IMR-90 (cell line): ENCODE measurements at regions not wholly inside any gene's neighbourhood (a gene's known extent, or its start where the extent isn't known, plus 50 kb on each side); places are given as distances from the start of the nearest gene placed in this dataset.

ENCODE experiments used
- ATAC-seq: fragments of 200-7000 bp; cut with Tn5 transposase; 2 replicates; pipeline ENCODE4 v1.9.1; 2020; ENCODE audit warnings: low read depth, mild to moderate bottlenecking, moderate library complexity
- BruUV-seq: library from RNA; stranded (reverse); fragments of 400-500 nt; replicated peaks from 2 replicates; lab custom pipeline; 2021; lab: Mats Ljungman, UMichigan
- CTCF ChIA-PET: fragments of 300-600 bp; formaldehyde crosslinking; extraction: SDS; loops from one replicate; lab custom pipeline; 2021; ENCODE audit warnings: antibody characterized with exemption; lab: Yijun Ruan, JAX
- POLR2A ChIA-PET: fragments of 300-600 bp; sonication (Branson Sonifier 250); formaldehyde crosslinking; loops from one replicate; lab custom pipeline; 2022; ENCODE audit warnings: antibody characterized with exemption; ENCODE audit not compliant: unreplicated experiment; lab: Charles Lee
- DNase-seq: peaks from one replicate; pipeline ENCODE4 v3.0.0; 2013
- H2AFZ ChIP-seq: replicated peaks from 2 replicates; pipeline ENCODE3; 2013; ENCODE audit warnings: low read length, mild to moderate bottlenecking; ENCODE audit not compliant: poor library complexity
- H2AK5ac ChIP-seq: 2 replicates; pipeline ENCODE4 v1.6.1; 2013; ENCODE audit warnings: low read depth, low read length, inconsistent platforms
- H2AK9ac ChIP-seq: replicated peaks from 2 replicates; pipeline ENCODE3; 2013; ENCODE audit warnings: mild to moderate bottlenecking, low read depth, low read length, moderate library complexity; ENCODE audit not compliant: poor library complexity
- H2BK120ac ChIP-seq: 2 replicates; pipeline ENCODE4 v1.6.1; 2013; ENCODE audit warnings: low read depth, low read length, inconsistent platforms
- H2BK15ac ChIP-seq: 3 replicates; pipeline ENCODE4 v1.6.1; 2013; ENCODE audit warnings: low read depth, low read length, inconsistent platforms
- H2BK20ac ChIP-seq: 2 replicates; pipeline ENCODE4 v1.6.1; 2013; ENCODE audit warnings: low read depth, mild to moderate bottlenecking, inconsistent platforms, low read length, moderate library complexity
- H2BK5ac ChIP-seq: 2 replicates; pipeline ENCODE4 v1.6.1; 2013; ENCODE audit warnings: mild to moderate bottlenecking, low read depth, low read length, inconsistent platforms; ENCODE audit not compliant: poor library complexity, severe bottlenecking
- H3K14ac ChIP-seq: replicated peaks from 2 replicates; pipeline ENCODE4 v1.6.1; 2013; ENCODE audit warnings: low read depth, low read length, inconsistent platforms
- H3K18ac ChIP-seq: 2 replicates; pipeline ENCODE4 v1.6.1; 2013; ENCODE audit warnings: low read depth, low read length, control low read depth
- H3K23ac ChIP-seq: 2 replicates; pipeline ENCODE4 v1.6.1; 2013; ENCODE audit warnings: low read depth, low read length, inconsistent platforms
- H3K27ac ChIP-seq: 2 replicates; pipeline ENCODE4 v1.5.1; 2013; ENCODE audit warnings: mild to moderate bottlenecking, control low read depth, low read length; ENCODE audit not compliant: insufficient read depth
- H3K27me3 ChIP-seq: 2 replicates; pipeline ENCODE4 v1.6.1; 2013; ENCODE audit warnings: low read length; ENCODE audit not compliant: control insufficient read depth, insufficient read depth
- H3K36me3 ChIP-seq: 2 replicates; pipeline ENCODE4 v1.6.1; 2013; ENCODE audit warnings: low read length, mixed read lengths; ENCODE audit not compliant: control insufficient read depth, insufficient read depth
- H3K4ac ChIP-seq: 2 replicates; pipeline ENCODE4 v1.6.1; 2013; ENCODE audit warnings: low read depth, low read length, inconsistent platforms
- H3K4me1 ChIP-seq: 2 replicates; pipeline ENCODE4 v1.6.1; 2013; ENCODE audit warnings: low read length, mixed read lengths; ENCODE audit not compliant: control insufficient read depth, insufficient read depth
- H3K4me2 ChIP-seq: 2 replicates; pipeline ENCODE4 v1.6.1; 2013; ENCODE audit warnings: low read depth, mild to moderate bottlenecking, control low read depth, low read length, moderate library complexity
- H3K4me3 ChIP-seq: 2 replicates; pipeline ENCODE4 v1.5.1; 2013; ENCODE audit warnings: low read depth, mild to moderate bottlenecking, control low read depth, low read length, moderate library complexity; ENCODE audit not compliant: insufficient read depth
- H3K56ac ChIP-seq: 2 replicates; pipeline ENCODE4 v1.6.1; 2013; ENCODE audit warnings: low read length, inconsistent platforms; ENCODE audit not compliant: insufficient read depth; ENCODE audit errors: extremely low read depth
- H3K79me1 ChIP-seq, 2 experiments: 2 replicates each; pipeline ENCODE4 v1.6.1; 2013; ENCODE audit warnings: low read length in 2 of 2, inconsistent platforms in 1 of 2, low read depth in 1 of 2
- H3K9ac ChIP-seq: 2 replicates; pipeline ENCODE4 v1.6.1; 2013; ENCODE audit warnings: low read depth, low read length, control low read depth
- H3K9me1 ChIP-seq: 2 replicates; pipeline ENCODE4 v1.6.1; 2013; ENCODE audit warnings: low read length, inconsistent platforms; ENCODE audit not compliant: insufficient read depth
- H3K9me3 ChIP-seq: 2 replicates; pipeline ENCODE4 v1.6.1; 2013; ENCODE audit warnings: low read length; ENCODE audit not compliant: control insufficient read depth, insufficient read depth
- H4K20me1 ChIP-seq: 2 replicates; pipeline ENCODE4 v1.6.1; 2013; ENCODE audit warnings: low read length, inconsistent platforms; ENCODE audit not compliant: insufficient read depth
- H4K5ac ChIP-seq: 2 replicates; pipeline ENCODE4 v1.6.1; 2013; ENCODE audit warnings: mild to moderate bottlenecking, low read depth, low read length, control low read depth
- H4K8ac ChIP-seq, 2 experiments: 2 replicates each; pipeline ENCODE4 v1.6.1; 2013; ENCODE audit warnings: low read depth in 2 of 2, low read length in 2 of 2, control low read depth in 1 of 2, inconsistent platforms in 1 of 2
- H4K91ac ChIP-seq: 2 replicates; pipeline ENCODE4 v1.6.1; 2013; ENCODE audit warnings: low read depth, low read length, inconsistent platforms; ENCODE audit not compliant: insufficient read depth
- BHLHE40 ChIP-seq: fragments of 150-350 bp; IDR thresholded peaks from 2 replicates; pipeline ENCODE4 v1.6.1; 2016; ENCODE audit warnings: mild to moderate bottlenecking, low read depth, low read length
- CHD1 ChIP-seq: IDR thresholded peaks from 2 replicates; pipeline ENCODE4 v1.6.1; 2012; ENCODE audit warnings: low read depth, low read length, improper control_type of control experiment
- CTCF ChIP-seq: conservative IDR thresholded peaks from 2 replicates; pipeline ENCODE4 v1.5.1; 2012; ENCODE audit warnings: mild to moderate bottlenecking, low read depth, low read length, improper control_type of control experiment
- ELK1 ChIP-seq: fragments of 150-350 bp; IDR thresholded peaks from 2 replicates; pipeline ENCODE4 v1.6.1; 2016; ENCODE audit warnings: low read depth, mild to moderate bottlenecking, low read length, moderate library complexity, borderline replicate concordance
- FOS ChIP-seq: fragments of 150-350 bp; IDR thresholded peaks from 2 replicates; pipeline ENCODE4 v1.6.1; 2016; ENCODE audit warnings: low read depth, low read length
- MAFK ChIP-seq: IDR thresholded peaks from 2 replicates; pipeline ENCODE4 v1.6.1; 2012; ENCODE audit warnings: low read depth, low read length, improper control_type of control experiment
- MAZ ChIP-seq: IDR thresholded peaks from 2 replicates; pipeline ENCODE4 v1.6.1; 2012; ENCODE audit warnings: low read depth, mild to moderate bottlenecking, low read length, improper control_type of control experiment, moderate library complexity, borderline replicate concordance
- MXI1 ChIP-seq: IDR thresholded peaks from 2 replicates; pipeline ENCODE4 v1.6.1; 2012; ENCODE audit warnings: low read depth, mild to moderate bottlenecking, low read length, moderate library complexity, borderline replicate concordance
- RAD21 ChIP-seq: IDR thresholded peaks from 2 replicates; pipeline ENCODE4 v1.6.1; 2012; ENCODE audit warnings: low read length, improper control_type of control experiment
- RCOR1 ChIP-seq: IDR thresholded peaks from 2 replicates; pipeline ENCODE4 v1.6.1; 2012; ENCODE audit warnings: mild to moderate bottlenecking, low read length, improper control_type of control experiment; ENCODE audit not compliant: insufficient replicate concordance
- RFX5 ChIP-seq: IDR thresholded peaks from 2 replicates; pipeline ENCODE4 v1.8.0; 2012; ENCODE audit warnings: low read depth, mild to moderate bottlenecking, low read length, moderate library complexity
- SMC3 ChIP-seq: fragments of 150-350 bp; IDR thresholded peaks from 2 replicates; pipeline ENCODE4 v1.6.1; 2016; ENCODE audit warnings: low read depth, mild to moderate bottlenecking, antibody characterized with exemption, low read length, moderate library complexity
- WGBS, 2 experiments: methylation state at CpG; one replicate each; pipeline versions ENCODE4 v1.1.5 to v1.1.7; 2013; ENCODE audit warnings: missing lambda C conversion rate in 2 of 2; ENCODE audit not compliant: insufficient read length in 1 of 2; ENCODE audit errors: extremely low coverage in 2 of 2; 5-methylcytosine and 5-hydroxymethylcytosine counted together
- dilution Hi-C: fragments of 300-500 bp; cut with HindIII; formaldehyde crosslinking; loops from one replicate; pipeline ENCODE4 v1.14.3; 2018; ENCODE audit warnings: low sequenced_read_pairs; ENCODE audit not compliant: unreplicated experiment
- in situ Hi-C: fragments of 300-500 bp; cut with MboI; formaldehyde crosslinking; loops from 3 replicates; pipeline ENCODE4 v1.14.3; 2019; ENCODE audit warnings: low sequenced_read_pairs, inconsistent platforms, mixed read lengths
- intact Hi-C: fragments of 100-400 bp; cut with micrococcal nuclease; formaldehyde crosslinking; loops from 2 replicates; pipeline ENCODE4 v1.10.0; 2022

GRCh38 chr5:91269198-91269597, 113.9 kb downstream of the ARRDC3 start:
- H3K9me1 ChIP-seq, result no peaks in the 10 kb centered on the region
- H3K79me1 ChIP-seq, result no peaks in the 10 kb centered on the region
- no peak overlapping the region for H4K5ac ChIP-seq
- peak overlapping the region; percentile 8 for H2AFZ ChIP-seq
- H3K4me2 ChIP-seq, result no peak overlapping the region
- H3K14ac ChIP-seq, result no peak overlapping the region
- no peak overlapping the region for H4K8ac ChIP-seq
- ChIA-PET CTCF (interaction anchor here (0.5 kb wide), 1 partner anchor 120 kb away, joined by 3 read pairs; no protein-coding TSS in a partner anchor), POLR2A (interaction anchor here (0.6 kb wide), 1 partner anchor 33 kb away, joined by 28 read pairs; no protein-coding TSS in a partner anchor)
- H3K27ac ChIP-seq, result no peak overlapping the region
- H4K91ac ChIP-seq, result no peak overlapping the region
- H2BK5ac ChIP-seq, result no peak overlapping the region
- H2BK20ac ChIP-seq, result no peak overlapping the region
- BruUV-seq, result no TSS peak
- DNase-seq, result no peak
- intact Hi-C loops (no loop called here), in situ Hi-C loops (no loop called here), dilution Hi-C loops (no loop called here)
- H3K27me3 ChIP-seq, result no peaks in the 10 kb centered on the region
- no peaks in the 10 kb centered on the region for H4K20me1 ChIP-seq
- no peak overlapping the region for H3K18ac ChIP-seq
- no peak overlapping the region for H2AK5ac ChIP-seq
- H3K4ac ChIP-seq, result no peak overlapping the region
- no peak overlapping the region for H3K56ac ChIP-seq
- H3K9ac ChIP-seq, result no peak overlapping the region
- no peaks in the 10 kb centered on the region for H3K9me3 ChIP-seq
- H3K4me1 ChIP-seq, result peaks cover 4% of the 10 kb centered on the region; the same call in 1 of the 2 replicates
- no peak overlapping the region for H3K4me3 ChIP-seq
- ATAC-seq, result no peak
- TF ChIP-seq SMC3 (no peak), MAFK (no peak), RAD21 (no peak), RFX5 (no peak), MAZ (no peak), CHD1 (no peak), FOS (no peak), CTCF (no peak), RCOR1 (no peak), BHLHE40 (no peak), ELK1 (no peak), MXI1 (no peak)
- WGBS, 2 experiments, result no CpG with 5 or more reads among the region's 3 CpGs
- H2BK120ac ChIP-seq, result no peak overlapping the region
- H3K23ac ChIP-seq, result no peak overlapping the region
- no peak overlapping the region for H2AK9ac ChIP-seq
- H3K36me3 ChIP-seq, result no peaks in the 10 kb centered on the region
- no peak overlapping the region for H2BK15ac ChIP-seq
